A673 (cell line): ENCODE measurements at regions not wholly inside any gene's neighbourhood (a gene's known extent, or its start where the extent isn't known, plus 50 kb on each side); places are given as distances from the start of the nearest gene placed in this dataset.

Experiments
- EZH2 ChIP-seq: fragments of 200-600 bp; sonication (generic); IDR thresholded peaks from 2 replicates; pipeline ENCODE4 v1.6.1; 2017; ENCODE audit warnings: borderline replicate concordance, low read depth, mild to moderate bottlenecking, mixed read lengths, antibody characterized with exemption, low read length; ENCODE audit not compliant: poor library complexity, severe bottlenecking
- TF ChIP-seq, protein P1 (sequence below): fragments of 300-800, 200-600 bp; sonication (generic); conservative IDR thresholded peaks from 2 replicates; pipeline ENCODE4 v1.5.1; 2017; ENCODE audit warnings: low read depth, mild to moderate bottlenecking, antibody characterized with exemption, low read length, moderate library complexity, mixed read lengths

GRCh38 chr1:34342334-34342733, 165.6 kb downstream of the C1orf94 start:
- TF ChIP-seq, protein P1, sequence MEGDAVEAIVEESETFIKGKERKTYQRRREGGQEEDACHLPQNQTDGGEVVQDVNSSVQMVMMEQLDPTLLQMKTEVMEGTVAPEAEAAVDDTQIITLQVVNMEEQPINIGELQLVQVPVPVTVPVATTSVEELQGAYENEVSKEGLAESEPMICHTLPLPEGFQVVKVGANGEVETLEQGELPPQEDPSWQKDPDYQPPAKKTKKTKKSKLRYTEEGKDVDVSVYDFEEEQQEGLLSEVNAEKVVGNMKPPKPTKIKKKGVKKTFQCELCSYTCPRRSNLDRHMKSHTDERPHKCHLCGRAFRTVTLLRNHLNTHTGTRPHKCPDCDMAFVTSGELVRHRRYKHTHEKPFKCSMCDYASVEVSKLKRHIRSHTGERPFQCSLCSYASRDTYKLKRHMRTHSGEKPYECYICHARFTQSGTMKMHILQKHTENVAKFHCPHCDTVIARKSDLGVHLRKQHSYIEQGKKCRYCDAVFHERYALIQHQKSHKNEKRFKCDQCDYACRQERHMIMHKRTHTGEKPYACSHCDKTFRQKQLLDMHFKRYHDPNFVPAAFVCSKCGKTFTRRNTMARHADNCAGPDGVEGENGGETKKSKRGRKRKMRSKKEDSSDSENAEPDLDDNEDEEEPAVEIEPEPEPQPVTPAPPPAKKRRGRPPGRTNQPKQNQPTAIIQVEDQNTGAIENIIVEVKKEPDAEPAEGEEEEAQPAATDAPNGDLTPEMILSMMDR: no peak
- no peak for TF ChIP-seq EZH2
